Body of pancreas (tissue), 4 donors: ENCODE measurements at regions not wholly inside any gene's neighbourhood (a gene's known extent, or its start where the extent isn't known, plus 50 kb on each side); places are given as distances from the start of the nearest gene placed in this dataset.

ENCODE experiments used
- ATAC-seq: fragments of 150-250 bp; one replicate; pipeline ENCODE4 v1.9.1; 2016
- DNase-seq, 4 donors: peaks; one replicate each; pipeline ENCODE4 v3.0.0-alpha.2; 2019
- H3K27ac ChIP-seq, 4 donors: fragments of 200-600 bp; sonication (generic); 1 replicate in 3 of 4; 2 replicates in 1 of 4; pipeline versions ENCODE4 v1.5.1 to v1.6.1; 2016 to 2019; ENCODE audit warnings: mild to moderate bottlenecking in 1 of 4, mixed read lengths in 1 of 4, moderate library complexity in 1 of 4
- H3K27me3 ChIP-seq, 2 donors: fragments of 200-600 bp; sonication (generic); one replicate each; pipeline ENCODE4 v1.6.0; 2016; ENCODE audit warnings: mild to moderate bottlenecking in 1 of 2
- H3K36me3 ChIP-seq, 2 donors: fragments of 200-600 bp; sonication (generic); replicated peaks in 1 of 2; 2 replicates each; pipeline ENCODE4 v1.5.1; 2016; ENCODE audit warnings: low read depth in 2 of 2; ENCODE audit not compliant: insufficient read depth in 1 of 2
- H3K4me1 ChIP-seq: fragments of 200-600 bp; sonication (generic); one replicate; pipeline ENCODE4 v1.6.0; 2016
- H3K4me3 ChIP-seq, 2 donors: fragments of 200-600 bp; sonication (generic); 1 replicate in 1 of 2; 2 replicates in 1 of 2; pipeline ENCODE4 v1.5.1; 2016 to 2019
- H3K9me3 ChIP-seq, 3 donors: fragments of 200-600 bp; sonication (generic); 1 replicate in 2 of 3; 2 replicates in 1 of 3; pipeline ENCODE4 v1.5.1; 2016
- POLR2A ChIP-seq, 3 donors: fragments of 450-650 bp; IDR thresholded peaks; one replicate each; pipeline ENCODE4 v1.6.1; 2016; ENCODE audit warnings: antibody characterized with exemption in 3 of 3, mild to moderate bottlenecking in 2 of 3
- WGBS, 2 donors: methylation state at CpG; one replicate each; pipeline ENCODE4 v1.1.5; 2017; 5-methylcytosine and 5-hydroxymethylcytosine counted together
- intact Hi-C: fragments of 100-400 bp; cut with DNase I; formaldehyde crosslinking; loops from one replicate; pipeline ENCODE4 v1.15.1; 2023
- TF ChIP-seq, protein P1 (sequence below), 7 experiments: fragments of 450-650 bp in 4 of 7; fragments of 200-600 bp in 3 of 7; sonication (generic) in 3 of 7; IDR thresholded peaks; one replicate each; pipeline ENCODE4 v1.5.1; 2016 to 2019; ENCODE audit warnings: antibody characterized with exemption in 7 of 7

DNA sequence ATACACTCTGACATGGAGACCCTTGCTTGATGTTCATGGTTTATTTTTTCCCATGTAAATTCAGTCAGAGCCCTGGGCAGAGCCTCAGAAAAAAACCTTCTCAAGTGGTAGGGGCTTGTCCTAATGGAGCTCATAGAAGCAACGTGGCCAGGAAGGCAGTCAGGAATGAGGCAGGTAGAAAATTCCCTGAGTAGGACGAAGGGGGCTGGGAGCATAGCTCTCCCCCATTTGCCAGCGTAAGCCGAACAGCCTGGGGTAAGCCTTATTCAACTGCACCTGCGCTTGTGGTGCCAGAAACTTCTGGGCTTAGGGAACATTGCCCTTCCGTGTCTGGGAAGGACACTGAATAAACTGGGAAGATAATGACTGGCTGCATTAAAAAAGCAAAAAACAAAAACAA, 238.5 kb upstream of the ROPN1 start:
- Histone ChIP-seq H3K4me3 (no peak overlapping the region), H3K4me1 (no peaks in the 10 kb centered on the region), H3K36me3 (no peaks in the 10 kb centered on the region), H3K9me3 (no peaks in the 10 kb centered on the region), H3K27ac (no peak overlapping the region), H3K27me3 (no peaks in the 10 kb centered on the region)
- TF ChIP-seq, protein P1, sequence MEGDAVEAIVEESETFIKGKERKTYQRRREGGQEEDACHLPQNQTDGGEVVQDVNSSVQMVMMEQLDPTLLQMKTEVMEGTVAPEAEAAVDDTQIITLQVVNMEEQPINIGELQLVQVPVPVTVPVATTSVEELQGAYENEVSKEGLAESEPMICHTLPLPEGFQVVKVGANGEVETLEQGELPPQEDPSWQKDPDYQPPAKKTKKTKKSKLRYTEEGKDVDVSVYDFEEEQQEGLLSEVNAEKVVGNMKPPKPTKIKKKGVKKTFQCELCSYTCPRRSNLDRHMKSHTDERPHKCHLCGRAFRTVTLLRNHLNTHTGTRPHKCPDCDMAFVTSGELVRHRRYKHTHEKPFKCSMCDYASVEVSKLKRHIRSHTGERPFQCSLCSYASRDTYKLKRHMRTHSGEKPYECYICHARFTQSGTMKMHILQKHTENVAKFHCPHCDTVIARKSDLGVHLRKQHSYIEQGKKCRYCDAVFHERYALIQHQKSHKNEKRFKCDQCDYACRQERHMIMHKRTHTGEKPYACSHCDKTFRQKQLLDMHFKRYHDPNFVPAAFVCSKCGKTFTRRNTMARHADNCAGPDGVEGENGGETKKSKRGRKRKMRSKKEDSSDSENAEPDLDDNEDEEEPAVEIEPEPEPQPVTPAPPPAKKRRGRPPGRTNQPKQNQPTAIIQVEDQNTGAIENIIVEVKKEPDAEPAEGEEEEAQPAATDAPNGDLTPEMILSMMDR (IDR thresholded peaks at IDR 0.05) = no peak
- no peak for TF ChIP-seq POLR2A (IDR thresholded peaks at IDR 0.05)
- intact Hi-C loops = no loop called here
- no peak for DNase-seq
- no peak for ATAC-seq
- WGBS, 2 donors = 84 to 86% methylated on average over 6 of the region's 6 CpGs

DNA sequence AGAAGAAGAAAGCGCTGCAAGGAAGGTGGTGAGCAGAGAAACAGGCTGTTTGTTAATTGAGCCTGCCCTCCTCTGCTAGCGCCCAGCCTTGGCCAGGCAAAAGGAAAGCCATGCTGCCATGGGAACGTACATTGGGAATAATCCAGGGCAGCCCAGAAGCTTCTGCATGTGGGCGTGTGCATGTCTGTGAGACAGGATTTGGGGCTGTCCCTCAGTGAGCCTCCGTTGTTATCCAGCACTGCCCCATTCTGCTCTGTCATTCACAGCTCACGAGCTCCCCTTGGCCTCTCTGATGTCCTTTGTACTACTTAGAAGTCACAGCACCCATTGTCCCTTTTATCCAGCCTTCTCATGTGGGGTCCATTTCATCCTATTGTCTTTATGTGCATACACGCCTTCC, 239.1 kb upstream of the ROPN1 start:
- intact Hi-C loops = no loop called here
- TF ChIP-seq POLR2A (IDR thresholded peaks at IDR 0.05) = no peak
- TF ChIP-seq, protein P1 (IDR thresholded peaks at IDR 0.05) = no peak
- 88 to 91% methylated on average over 7 of the region's 7 CpGs for WGBS, 2 donors

DNA sequence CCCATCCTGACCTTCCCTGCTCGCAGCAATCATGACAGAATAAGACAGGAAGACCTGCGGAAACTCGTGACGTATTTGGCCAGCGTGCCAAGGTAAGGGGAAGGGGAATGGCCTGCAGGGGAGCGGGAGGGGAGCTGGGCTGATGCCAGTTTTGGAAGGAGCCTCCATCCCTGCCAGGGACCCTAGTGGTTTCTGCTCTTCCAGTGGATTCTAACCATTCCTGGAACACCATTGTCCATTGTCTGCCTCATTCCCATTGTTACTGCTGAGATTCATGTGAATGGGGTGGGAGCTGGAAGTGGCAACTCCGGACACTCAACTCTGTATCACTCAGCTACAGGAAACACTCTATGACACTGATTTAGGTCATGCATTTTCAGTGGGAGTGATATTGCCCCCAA, 242.9 kb upstream of the ROPN1 start:
- DNase-seq (peak in 3 of 4 donors; percentile 7 to 17 (median 13)), ATAC-seq (peak; percentile 45)
- TF ChIP-seq, protein P1 (IDR thresholded peaks at IDR 0.05) = no peak
- TF ChIP-seq POLR2A (IDR thresholded peaks at IDR 0.05) = no peak
- Histone ChIP-seq H3K27ac (no peak overlapping the region), H3K4me1 (no peaks in the 10 kb centered on the region), H3K36me3 (no peaks in the 10 kb centered on the region), H3K4me3 (no peak overlapping the region), H3K9me3 (no peaks in the 10 kb centered on the region), H3K27me3 (no peaks in the 10 kb centered on the region)
- WGBS, 2 donors = 91 to 92% methylated on average over 7 of the region's 7 CpGs
- intact Hi-C loops = no loop called here

More for the DNA sequence above, 239.1 kb upstream of the ROPN1 start:
- ATAC-seq (no peak), DNase-seq (no peak)
- Histone ChIP-seq H3K4me3 (no peak overlapping the region), H3K27me3 (no peaks in the 10 kb centered on the region), H3K4me1 (no peaks in the 10 kb centered on the region), H3K36me3 (no peaks in the 10 kb centered on the region), H3K27ac (no peak overlapping the region), H3K9me3 (no peaks in the 10 kb centered on the region)

DNA sequence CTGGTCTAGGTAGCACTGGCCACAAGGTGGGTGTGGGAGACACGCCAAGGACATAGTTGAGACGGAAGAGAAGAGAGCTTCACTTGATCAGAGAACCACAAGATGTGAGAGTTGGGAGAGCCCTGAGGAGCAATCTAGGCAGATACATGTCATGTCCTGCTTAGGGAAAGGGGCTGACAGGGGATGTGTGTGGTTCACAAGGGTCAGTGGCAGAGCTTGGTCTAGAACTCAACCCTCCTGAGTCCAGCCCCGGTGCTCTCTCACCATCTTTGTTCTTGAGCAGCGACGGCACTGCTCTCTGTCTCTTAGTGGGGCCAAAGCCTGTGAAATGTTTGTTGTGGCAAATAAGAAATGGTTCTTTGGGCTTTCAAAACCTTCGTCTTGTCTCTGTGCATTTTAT, 243.5 kb upstream of the ROPN1 start:
- no peaks in the 10 kb centered on the region for H3K27me3 ChIP-seq
- no peaks in the 10 kb centered on the region for H3K36me3 ChIP-seq
- WGBS, 2 donors = 89 to 90% methylated on average over 6 of the region's 6 CpGs
- no peaks in the 10 kb centered on the region for H3K9me3 ChIP-seq
- no peaks in the 10 kb centered on the region for H3K4me1 ChIP-seq
- H3K27ac ChIP-seq = no peak overlapping the region
- intact Hi-C loops = no loop called here
- ATAC-seq (no peak), DNase-seq (no peak)
- no peak overlapping the region for H3K4me3 ChIP-seq
- TF ChIP-seq POLR2A (IDR thresholded peaks at IDR 0.05) = no peak
- TF ChIP-seq, protein P1 (IDR thresholded peaks at IDR 0.05) = no peak

DNA sequence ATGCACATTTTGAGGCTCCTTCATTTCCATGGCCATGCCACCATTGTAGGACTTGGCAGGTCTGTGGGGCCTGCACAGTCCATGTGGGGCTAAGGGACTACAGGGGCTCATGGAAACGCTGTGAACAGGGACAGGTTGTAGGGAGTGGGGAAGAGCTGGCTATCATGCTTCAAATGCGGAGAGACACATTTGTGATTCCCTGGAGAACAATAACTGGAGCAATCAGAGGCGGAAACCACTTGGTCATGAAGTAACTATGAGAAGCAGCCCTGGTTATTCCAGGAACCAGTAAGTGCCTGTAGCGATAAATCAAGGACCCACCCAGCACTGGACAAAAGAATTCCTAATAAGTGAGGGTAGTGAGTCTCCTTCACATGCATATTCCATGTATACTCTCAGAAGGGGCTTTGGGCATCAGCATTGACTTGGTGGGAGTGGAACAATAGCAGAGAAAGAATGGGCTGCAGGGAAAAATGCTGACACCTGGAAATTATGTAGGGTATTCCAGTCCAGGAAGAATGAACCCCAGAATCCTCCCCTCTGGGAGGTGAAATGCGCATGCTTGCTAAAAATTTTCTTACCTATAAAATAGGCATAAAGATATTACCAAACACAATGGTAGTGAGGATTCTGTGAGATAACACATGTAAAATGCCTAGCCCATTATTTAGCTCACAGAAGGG, 251.4 kb upstream of the ROPN1 start:
- Histone ChIP-seq H3K27me3 (no peaks in the 10 kb centered on the region), H3K4me1 (no peaks in the 10 kb centered on the region), H3K27ac (no peak overlapping the region), H3K4me3 (no peak overlapping the region), H3K9me3 (no peaks in the 10 kb centered on the region), H3K36me3 (no peaks in the 10 kb centered on the region)
- TF ChIP-seq, protein P1 (IDR thresholded peaks at IDR 0.05) = no peak
- no peak for TF ChIP-seq POLR2A (IDR thresholded peaks at IDR 0.05)
- 85 to 88% methylated on average over 5 of the region's 5 CpGs for WGBS, 2 donors
- intact Hi-C loops = no loop called here
- ATAC-seq (no peak), DNase-seq (no peak)
